HFF-Myc (cell line): ENCODE measurements at regions not wholly inside any gene's neighbourhood (a gene's known extent, or its start where the extent isn't known, plus 50 kb on each side); places are given as distances from the start of the nearest gene placed in this dataset.

ENCODE experiments used
- DNase-seq: peaks from one replicate; pipeline ENCODE4 v3.0.0-alpha.2; 2011; ENCODE audit warnings: low read depth; ENCODE audit errors: extremely low read depth
- H3K4me3 ChIP-seq: replicated peaks from 2 replicates; pipeline ENCODE4 v1.5.1; 2011; ENCODE audit warnings: low read depth, mild to moderate bottlenecking, control low read depth, low read length
- CTCF ChIP-seq: IDR thresholded peaks from 2 replicates; pipeline ENCODE4 v1.5.1; 2012; ENCODE audit warnings: mild to moderate bottlenecking, low read depth, low read length, control low read depth; ENCODE audit errors: missing control alignments

- no peak for TF ChIP-seq CTCF
- no peak overlapping the region for H3K4me3 ChIP-seq
- DNase-seq: no peak
Measured at GRCh38 chr11:109609454-109610185, 187.6 kb downstream of the C11orf87 start.

GRCh38 chr11:109612496-109612895, 190.5 kb downstream of the C11orf87 start:
- no peak for DNase-seq
- no peak for TF ChIP-seq CTCF
- no peak overlapping the region for H3K4me3 ChIP-seq

GRCh38 chr11:109619498-109619897, 197.5 kb downstream of the C11orf87 start:
- no peak for DNase-seq
- no peak for TF ChIP-seq CTCF
- no peak overlapping the region for H3K4me3 ChIP-seq

- no peak for DNase-seq
- H3K4me3 ChIP-seq: no peak overlapping the region
- TF ChIP-seq CTCF: no peak
Measured at GRCh38 chr11:109629734-109630133, 207.7 kb downstream of the C11orf87 start.

- DNase-seq: peak; percentile 9
- no peak for TF ChIP-seq CTCF
- H3K4me3 ChIP-seq: no peak overlapping the region
Measured at GRCh38 chr11:109641549-109641948, 219.6 kb downstream of the C11orf87 start.

GRCh38 chr11:109644152-109644551, 222.2 kb downstream of the C11orf87 start:
- no peak for TF ChIP-seq CTCF
- no peak overlapping the region for H3K4me3 ChIP-seq
- peak; percentile 5 for DNase-seq

- no peak overlapping the region for H3K4me3 ChIP-seq
- DNase-seq: no peak
- no peak for TF ChIP-seq CTCF
Measured at GRCh38 chr11:109648804-109649203, 226.8 kb downstream of the C11orf87 start.
